ENCODE measurements at regions not wholly inside any gene's neighbourhood (a gene's known extent, or its start where the extent isn't known, plus 50 kb on each side); places are given as distances from the start of the nearest gene placed in this dataset.

GRCh38 chr11:111444040-111444439, 65.0 kb upstream of the POU2AF1 start:
- no peak for DNase-seq (ENCODE audit: extremely low read depth, low read depth)

DNA sequence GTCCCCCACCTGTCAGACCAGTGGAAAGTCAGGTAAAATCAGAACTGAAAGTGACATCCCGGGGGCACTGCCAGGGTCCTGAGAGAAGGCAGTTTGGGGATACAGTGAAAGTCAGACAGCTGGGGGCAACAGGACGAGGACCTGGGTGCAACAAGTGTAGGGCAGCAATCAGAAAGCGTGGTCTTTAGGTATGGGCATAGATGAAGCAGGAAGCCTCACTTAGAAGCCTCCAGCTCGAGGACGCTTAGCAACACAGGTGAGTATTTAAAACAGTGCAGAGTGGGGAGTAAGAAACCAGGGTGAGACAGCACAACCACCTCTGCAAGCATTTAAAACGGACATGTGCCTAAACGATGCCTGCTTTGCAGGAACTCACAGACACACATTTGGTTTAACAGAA, 64.6 kb upstream of the POU2AF1 start:
- no peak for DNase-seq (ENCODE audit: extremely low read depth, low read depth)

GRCh38 chr11:111443032-111443431, 64.0 kb upstream of the POU2AF1 start:
- DNase-seq (ENCODE audit: extremely low read depth, low read depth) = no peak

DNA sequence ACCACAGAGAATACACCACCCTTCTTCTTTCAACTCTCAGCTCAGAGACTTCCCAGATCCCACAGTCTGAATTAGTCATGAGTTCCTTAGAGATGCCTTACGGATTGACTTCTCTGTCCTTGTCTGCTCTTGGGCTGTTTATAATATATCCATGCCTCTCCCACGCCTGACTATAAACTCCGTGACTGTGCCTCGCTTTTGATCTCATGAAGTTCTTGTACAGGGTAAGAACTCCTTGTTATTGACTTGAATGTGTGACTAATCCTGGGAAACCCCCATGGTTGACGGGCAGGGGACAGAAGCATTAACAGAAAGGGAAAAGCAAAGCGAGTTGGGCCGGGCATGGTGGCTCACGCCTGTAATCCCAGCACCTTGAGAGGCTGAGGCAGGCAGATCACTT, 62.4 kb upstream of the POU2AF1 start:
- DNase-seq (ENCODE audit: extremely low read depth, low read depth) = no peak

DNA sequence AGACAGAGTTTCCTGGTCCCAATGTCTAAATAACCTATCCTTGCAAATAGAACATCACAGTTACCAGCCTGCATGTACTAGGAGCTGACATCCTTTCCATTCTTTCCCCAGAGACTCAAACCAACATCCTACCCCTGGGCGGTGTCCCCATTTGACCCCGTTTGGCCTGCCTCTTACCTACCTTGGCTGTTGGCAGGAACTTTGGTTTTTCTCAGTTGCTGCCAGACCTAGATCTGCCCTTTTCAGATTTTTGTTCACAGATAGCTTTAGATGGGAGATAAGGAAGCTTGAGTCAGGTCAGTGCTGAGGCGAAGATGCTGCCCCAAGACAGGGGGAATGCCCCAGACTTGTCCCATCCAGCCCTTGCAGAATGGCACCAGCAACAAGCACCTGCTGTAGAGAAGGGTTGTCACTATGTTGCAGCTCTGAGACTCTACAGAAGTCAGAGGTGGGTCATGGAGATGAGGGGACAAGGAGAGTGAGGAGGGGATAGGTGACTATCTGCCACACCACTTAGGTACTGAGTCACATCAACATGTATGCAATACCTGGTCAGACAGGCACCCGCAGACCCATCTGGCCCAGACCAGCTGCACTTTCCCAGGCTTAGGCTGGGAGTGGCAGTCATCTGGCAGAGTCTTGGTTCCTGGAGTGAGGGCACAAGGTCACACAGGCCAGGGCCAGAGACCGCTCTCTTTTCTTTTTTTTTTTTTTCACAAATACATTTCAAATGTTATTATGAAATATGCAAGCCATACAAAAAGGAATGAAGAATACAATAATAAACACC, 61.5 kb upstream of the POU2AF1 start:
- DNase-seq (ENCODE audit: extremely low read depth, low read depth) = no peak

DNA sequence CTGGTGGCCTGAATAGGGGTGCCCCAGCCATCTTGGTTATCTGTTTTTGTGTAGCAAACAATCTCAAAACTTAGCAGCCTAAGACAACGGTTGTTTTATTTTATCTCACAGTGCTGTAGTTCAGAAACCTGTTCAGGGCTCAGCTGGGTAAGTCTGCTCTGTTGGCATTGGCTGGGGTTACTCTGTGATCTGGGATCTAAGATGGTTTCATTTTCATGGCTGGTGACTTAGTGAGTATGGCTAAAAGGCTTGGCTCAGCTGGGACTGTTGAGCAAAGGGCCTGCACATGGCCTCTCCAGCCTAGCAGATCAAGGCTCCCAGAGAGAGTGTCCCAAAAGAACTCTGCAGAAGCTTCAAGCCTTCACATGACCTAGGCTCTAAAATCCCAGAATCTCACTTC, 60.8 kb upstream of the POU2AF1 start:
- DNase-seq (ENCODE audit: extremely low read depth, low read depth) = no peak

GRCh38 chr11:111438846-111439520, 59.9 kb upstream of the POU2AF1 start:
- DNase-seq (ENCODE audit: extremely low read depth, low read depth) = no peak

- no peak for DNase-seq (ENCODE audit: extremely low read depth, low read depth)
These were observed 59.1 kb upstream of the POU2AF1 start for GRCh38 chr11:111438168-111438567.

DNA sequence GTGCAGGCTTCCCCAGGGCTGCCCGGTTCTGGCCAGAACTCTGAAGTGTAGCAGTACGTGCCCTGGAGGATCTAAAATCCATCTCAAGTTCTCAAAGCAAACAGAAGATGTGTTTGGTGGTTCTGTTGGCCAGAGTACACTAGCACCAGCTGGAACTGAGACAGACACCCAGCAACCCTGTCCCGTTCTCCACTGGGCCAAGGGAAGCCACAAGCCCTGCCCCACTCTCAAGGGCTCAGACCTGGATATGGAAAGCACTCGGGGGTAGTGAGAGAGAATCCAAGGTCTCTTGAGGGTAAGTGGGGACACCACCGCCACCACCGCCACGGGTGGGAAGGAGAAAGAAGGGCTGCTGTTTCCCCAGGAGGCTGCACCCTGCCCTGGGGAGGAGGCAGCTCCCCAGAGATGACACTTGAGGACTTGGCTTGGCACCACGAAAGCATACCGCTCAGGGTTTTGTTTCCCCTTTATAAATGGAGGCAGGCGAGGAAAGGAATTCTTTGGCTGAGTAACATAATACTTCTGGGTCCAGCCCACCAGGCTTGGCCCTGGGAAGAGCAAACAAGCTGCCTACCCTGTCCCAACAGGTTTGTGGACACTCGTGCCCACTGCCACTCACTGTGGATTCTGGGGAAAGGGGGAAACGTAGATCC, 56.1 kb upstream of the POU2AF1 start:
- DNase-seq (ENCODE audit: extremely low read depth, low read depth) = no peak

- peak; percentile 26 for DNase-seq (ENCODE audit: extremely low read depth, low read depth)
These were observed 50.0 kb upstream of the POU2AF1 start for GRCh38 chr11:111429066-111429506.

Data from NCI-H460 (cell line).